Neural cell (in vitro differentiated cells): ENCODE measurements at regions not wholly inside any gene's neighbourhood (a gene's known extent, or its start where the extent isn't known, plus 50 kb on each side); places are given as distances from the start of the nearest gene placed in this dataset.

Source experiments
- H2AFZ ChIP-seq: fragments of 200-600, 300-800 bp; sonication (generic), shearing (Covaris generic); 2 replicates; pipeline ENCODE4 v1.6.0; 2014; ENCODE audit warnings: low read depth, mild to moderate bottlenecking, antibody characterized with exemption, low read length, moderate library complexity
- H3F3A ChIP-seq: fragments of 200-600 bp; shearing (Covaris generic); 2 replicates; pipeline ENCODE4 v1.6.1; 2016; ENCODE audit warnings: mild to moderate bottlenecking, moderate library complexity, mixed read lengths, antibody characterized with exemption, low read length; ENCODE audit not compliant: insufficient read depth, poor library complexity, severe bottlenecking
- H3K27ac ChIP-seq: fragments of 200-600, 300-800 bp; sonication (generic), shearing (Covaris generic); 2 replicates; pipeline ENCODE4 v1.5.1; 2014; ENCODE audit warnings: mild to moderate bottlenecking, low read length, moderate library complexity
- H3K27me3 ChIP-seq: fragments of 300-800, 200-600 bp; sonication (generic), shearing (Covaris generic); 2 replicates; pipeline ENCODE4 v1.6.0; 2014; ENCODE audit warnings: mild to moderate bottlenecking, low read depth, low read length, moderate library complexity; ENCODE audit not compliant: insufficient read depth
- H3K36me3 ChIP-seq: fragments of 300-800, 200-600 bp; sonication (generic), shearing (Covaris generic); 2 replicates; pipeline ENCODE4 v1.5.1; 2014; ENCODE audit warnings: mild to moderate bottlenecking, antibody characterized with exemption, low read length, moderate library complexity; ENCODE audit not compliant: insufficient read depth
- H3K4me2 ChIP-seq: fragments of 300-800, 200-600 bp; sonication (generic), shearing (Covaris generic); 2 replicates; pipeline ENCODE4 v1.6.0; 2014; ENCODE audit warnings: mild to moderate bottlenecking, low read length
- H3K4me3 ChIP-seq: fragments of 300-800, 200-600 bp; sonication (generic), shearing (Covaris generic); 2 replicates; pipeline ENCODE4 v1.5.1; 2014; ENCODE audit warnings: mild to moderate bottlenecking, low read length, moderate library complexity
- H3K79me2 ChIP-seq: fragments of 200-600 bp; shearing (Covaris generic); replicated peaks from 2 replicates; pipeline ENCODE4 v1.6.0; 2014; ENCODE audit warnings: mild to moderate bottlenecking, low read length, moderate library complexity; ENCODE audit not compliant: insufficient read depth
- H3K9ac ChIP-seq: fragments of 300-800, 200-600 bp; sonication (generic), shearing (Covaris generic); 2 replicates; pipeline ENCODE4 v1.6.1; 2016; ENCODE audit warnings: mild to moderate bottlenecking, low read length, mixed read lengths
- H3K9me2 ChIP-seq: fragments of 200-600 bp; shearing (Covaris generic); 2 replicates; pipeline ENCODE4 v1.6.1; 2016; ENCODE audit warnings: mild to moderate bottlenecking, low read length, mixed read lengths; ENCODE audit not compliant: insufficient read depth
- H3K9me3 ChIP-seq: fragments of 200-600, 300-800 bp; sonication (generic), shearing (Covaris generic); 2 replicates; pipeline ENCODE4 v1.6.1; 2016; ENCODE audit warnings: mild to moderate bottlenecking, mixed run types, low read length, moderate library complexity, mixed read lengths
- H4K20me1 ChIP-seq: fragments of 200-600 bp; shearing (Covaris generic); 2 replicates; pipeline ENCODE4 v1.6.1; 2016; ENCODE audit warnings: mild to moderate bottlenecking, mixed run types; ENCODE audit not compliant: insufficient read depth
- EP300 ChIP-seq: fragments of 450-650 bp; conservative IDR thresholded peaks from 2 replicates; pipeline ENCODE4 v1.6.1; 2014; ENCODE audit warnings: antibody characterized with exemption, mild to moderate bottlenecking, moderate library complexity; ENCODE audit not compliant: poor library complexity, severe bottlenecking
- EZH2 ChIP-seq: fragments of 200-600, 300-800 bp; shearing (Covaris generic), sonication (generic); IDR thresholded peaks from 2 replicates; pipeline ENCODE4 v1.6.1; 2014; ENCODE audit warnings: antibody characterized with exemption, low read length, borderline replicate concordance, mild to moderate bottlenecking; ENCODE audit not compliant: insufficient read depth, poor library complexity, severe bottlenecking
- MXI1 ChIP-seq: fragments of 450-650 bp; conservative IDR thresholded peaks from 2 replicates; pipeline ENCODE4 v1.6.1; 2014; ENCODE audit warnings: antibody characterized with exemption, mild to moderate bottlenecking; ENCODE audit not compliant: poor library complexity, severe bottlenecking
- POLR2AphosphoS5 ChIP-seq: IDR thresholded peaks from 2 replicates; pipeline ENCODE4 v1.6.1; 2012
- RAD21 ChIP-seq: fragments of 450-650 bp; conservative IDR thresholded peaks from 2 replicates; pipeline ENCODE4 v1.6.1; 2014; ENCODE audit warnings: antibody characterized with exemption, mild to moderate bottlenecking, moderate library complexity
- SMC3 ChIP-seq: fragments of 450-650 bp; conservative IDR thresholded peaks from 2 replicates; pipeline ENCODE4 v1.6.1; 2014; ENCODE audit warnings: antibody characterized with exemption, mild to moderate bottlenecking, moderate library complexity; ENCODE audit not compliant: poor library complexity
- TAF1 ChIP-seq: IDR thresholded peaks from 2 replicates; pipeline ENCODE4 v1.6.1; 2012; ENCODE audit warnings: low read depth
- TF ChIP-seq, protein P1 (sequence below): fragments of 450-650 bp; IDR thresholded peaks from 2 replicates; pipeline ENCODE4 v1.5.1; 2014; ENCODE audit warnings: antibody characterized with exemption, mild to moderate bottlenecking, moderate library complexity; ENCODE audit not compliant: poor library complexity, severe bottlenecking
- TF ChIP-seq, protein P2 (sequence below): IDR thresholded peaks from 2 replicates; pipeline ENCODE4 v1.6.1; 2012; ENCODE audit warnings: borderline replicate concordance

DNA sequence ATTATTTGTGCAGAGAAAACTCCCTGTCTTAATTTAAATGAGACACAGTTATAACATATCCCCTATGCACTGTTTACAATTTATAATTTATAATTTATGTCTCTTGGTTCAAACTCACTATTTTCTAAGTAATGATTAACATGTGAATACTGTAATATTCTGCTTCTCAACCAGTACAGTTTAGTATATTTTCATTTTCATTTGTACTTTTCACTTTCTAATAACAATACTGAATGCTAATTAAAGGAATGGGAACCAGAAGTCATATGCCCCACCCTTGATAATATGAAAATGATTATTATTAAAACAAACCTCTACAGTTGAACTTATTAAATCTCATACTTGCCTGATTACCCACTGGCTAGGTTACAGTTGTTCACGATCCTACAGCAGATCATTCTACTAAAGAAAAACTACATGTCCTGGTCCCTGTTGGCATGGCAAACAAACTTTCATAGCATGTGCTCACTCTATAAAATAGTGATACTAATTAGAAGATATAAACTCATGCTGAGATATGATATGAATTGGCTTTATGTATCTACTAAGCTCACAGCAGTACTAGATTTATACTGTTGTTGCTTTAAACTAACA lies 66.4 kb downstream of the POU5F2 start:
- Histone ChIP-seq H3K27me3 (no peaks in the 10 kb centered on the region), H4K20me1 (no peaks in the 10 kb centered on the region), H3K4me3 (no peak overlapping the region), H3K27ac (no peak overlapping the region), H3K36me3 (no peaks in the 10 kb centered on the region), H3K4me2 (no peak overlapping the region), H3K9ac (no peak overlapping the region), H3K79me2 (no peaks in the 10 kb centered on the region), H3K9me2 (no peaks in the 10 kb centered on the region), H2AFZ (no peak overlapping the region), H3K9me3 (no peaks in the 10 kb centered on the region), H3F3A (no peaks in the 10 kb centered on the region)
- TF ChIP-seq MXI1 (no peak), EZH2 (no peak), SMC3 (no peak), RAD21 (no peak), POLR2AphosphoS5 (no peak), TAF1 (no peak)
- TF ChIP-seq, protein P1, sequence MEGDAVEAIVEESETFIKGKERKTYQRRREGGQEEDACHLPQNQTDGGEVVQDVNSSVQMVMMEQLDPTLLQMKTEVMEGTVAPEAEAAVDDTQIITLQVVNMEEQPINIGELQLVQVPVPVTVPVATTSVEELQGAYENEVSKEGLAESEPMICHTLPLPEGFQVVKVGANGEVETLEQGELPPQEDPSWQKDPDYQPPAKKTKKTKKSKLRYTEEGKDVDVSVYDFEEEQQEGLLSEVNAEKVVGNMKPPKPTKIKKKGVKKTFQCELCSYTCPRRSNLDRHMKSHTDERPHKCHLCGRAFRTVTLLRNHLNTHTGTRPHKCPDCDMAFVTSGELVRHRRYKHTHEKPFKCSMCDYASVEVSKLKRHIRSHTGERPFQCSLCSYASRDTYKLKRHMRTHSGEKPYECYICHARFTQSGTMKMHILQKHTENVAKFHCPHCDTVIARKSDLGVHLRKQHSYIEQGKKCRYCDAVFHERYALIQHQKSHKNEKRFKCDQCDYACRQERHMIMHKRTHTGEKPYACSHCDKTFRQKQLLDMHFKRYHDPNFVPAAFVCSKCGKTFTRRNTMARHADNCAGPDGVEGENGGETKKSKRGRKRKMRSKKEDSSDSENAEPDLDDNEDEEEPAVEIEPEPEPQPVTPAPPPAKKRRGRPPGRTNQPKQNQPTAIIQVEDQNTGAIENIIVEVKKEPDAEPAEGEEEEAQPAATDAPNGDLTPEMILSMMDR = no peak
- TF ChIP-seq, protein P2, sequence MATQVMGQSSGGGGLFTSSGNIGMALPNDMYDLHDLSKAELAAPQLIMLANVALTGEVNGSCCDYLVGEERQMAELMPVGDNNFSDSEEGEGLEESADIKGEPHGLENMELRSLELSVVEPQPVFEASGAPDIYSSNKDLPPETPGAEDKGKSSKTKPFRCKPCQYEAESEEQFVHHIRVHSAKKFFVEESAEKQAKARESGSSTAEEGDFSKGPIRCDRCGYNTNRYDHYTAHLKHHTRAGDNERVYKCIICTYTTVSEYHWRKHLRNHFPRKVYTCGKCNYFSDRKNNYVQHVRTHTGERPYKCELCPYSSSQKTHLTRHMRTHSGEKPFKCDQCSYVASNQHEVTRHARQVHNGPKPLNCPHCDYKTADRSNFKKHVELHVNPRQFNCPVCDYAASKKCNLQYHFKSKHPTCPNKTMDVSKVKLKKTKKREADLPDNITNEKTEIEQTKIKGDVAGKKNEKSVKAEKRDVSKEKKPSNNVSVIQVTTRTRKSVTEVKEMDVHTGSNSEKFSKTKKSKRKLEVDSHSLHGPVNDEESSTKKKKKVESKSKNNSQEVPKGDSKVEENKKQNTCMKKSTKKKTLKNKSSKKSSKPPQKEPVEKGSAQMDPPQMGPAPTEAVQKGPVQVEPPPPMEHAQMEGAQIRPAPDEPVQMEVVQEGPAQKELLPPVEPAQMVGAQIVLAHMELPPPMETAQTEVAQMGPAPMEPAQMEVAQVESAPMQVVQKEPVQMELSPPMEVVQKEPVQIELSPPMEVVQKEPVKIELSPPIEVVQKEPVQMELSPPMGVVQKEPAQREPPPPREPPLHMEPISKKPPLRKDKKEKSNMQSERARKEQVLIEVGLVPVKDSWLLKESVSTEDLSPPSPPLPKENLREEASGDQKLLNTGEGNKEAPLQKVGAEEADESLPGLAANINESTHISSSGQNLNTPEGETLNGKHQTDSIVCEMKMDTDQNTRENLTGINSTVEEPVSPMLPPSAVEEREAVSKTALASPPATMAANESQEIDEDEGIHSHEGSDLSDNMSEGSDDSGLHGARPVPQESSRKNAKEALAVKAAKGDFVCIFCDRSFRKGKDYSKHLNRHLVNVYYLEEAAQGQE = no peak

DNA sequence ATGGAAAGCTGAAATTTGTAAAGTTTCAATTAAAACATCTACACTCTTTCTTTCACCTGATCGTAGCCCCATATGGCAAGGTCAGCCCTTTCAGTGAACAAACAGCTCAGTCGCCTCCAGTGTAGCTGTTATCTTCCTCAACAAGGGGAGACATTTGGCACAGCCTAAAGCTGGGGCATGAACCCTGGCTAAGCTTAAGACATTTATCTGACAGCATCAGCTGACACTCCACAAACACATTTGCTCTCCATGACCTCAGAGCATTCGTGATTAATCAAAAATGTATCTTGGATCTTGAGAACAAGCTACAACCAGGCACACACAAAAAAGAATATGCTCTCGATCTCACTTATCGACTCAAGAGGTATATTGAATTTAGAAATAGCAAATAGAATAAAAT lies 67.3 kb downstream of the POU5F2 start:
- Histone ChIP-seq H3F3A (no peaks in the 10 kb centered on the region), H3K27me3 (no peaks in the 10 kb centered on the region), H4K20me1 (no peaks in the 10 kb centered on the region), H3K36me3 (no peaks in the 10 kb centered on the region), H3K9ac (no peak overlapping the region), H3K4me2 (no peak overlapping the region), H2AFZ (no peak overlapping the region), H3K79me2 (no peaks in the 10 kb centered on the region), H3K4me3 (no peak overlapping the region), H3K27ac (no peak overlapping the region), H3K9me2 (no peaks in the 10 kb centered on the region), H3K9me3 (no peaks in the 10 kb centered on the region)
- TF ChIP-seq EP300 = no peak
- TF ChIP-seq EZH2 = no peak
- TF ChIP-seq, protein P1 = no peak
- TF ChIP-seq RAD21 = no peak
- no peak for TF ChIP-seq TAF1
- no peak for TF ChIP-seq POLR2AphosphoS5
- TF ChIP-seq, protein P2 = no peak
- no peak for TF ChIP-seq SMC3
- TF ChIP-seq MXI1 = no peak
